Small intestine (tissue), 7 donors: ENCODE measurements at regions not wholly inside any gene's neighbourhood (a gene's known extent, or its start where the extent isn't known, plus 50 kb on each side); places are given as distances from the start of the nearest gene placed in this dataset.
A peak's percentile ranks its signal among the peaks of the same experiment; 100 is the strongest.

ENCODE experiments used
- DNase-seq, 2 donors: peaks; one replicate each; pipeline versions ENCODE4 v3.0.0 to v3.0.0-alpha.2; 2013
- FAIRE-seq: peaks from 2 replicates; lab custom pipeline; 2012; peaks lifted over from hg19 to GRCh38; lab: Jason Lieb, UNC
- H3K27ac ChIP-seq, 3 donors: one replicate each; pipeline ENCODE4 v1.5.1; 2013; ENCODE audit warnings: low read length in 2 of 3, mild to moderate bottlenecking in 2 of 3, control low read depth in 1 of 3, inconsistent platforms in 1 of 3, low read depth in 1 of 3, moderate library complexity in 1 of 3
- H3K27me3 ChIP-seq, 3 donors: one replicate each; pipeline ENCODE4 v1.6.1; 2013; ENCODE audit warnings: low read length in 3 of 3, inconsistent platforms in 1 of 3; ENCODE audit not compliant: control insufficient read depth in 3 of 3, insufficient read depth in 3 of 3
- H3K36me3 ChIP-seq, 3 donors: one replicate each; pipeline ENCODE4 v1.6.1; 2013; ENCODE audit warnings: low read length in 3 of 3, inconsistent platforms in 1 of 3, low read depth in 1 of 3, mild to moderate bottlenecking in 1 of 3, moderate library complexity in 1 of 3; ENCODE audit not compliant: control insufficient read depth in 3 of 3, insufficient read depth in 2 of 3
- H3K4me1 ChIP-seq, 3 donors: one replicate each; pipeline ENCODE4 v1.6.1; 2013; ENCODE audit warnings: low read length in 2 of 3, inconsistent platforms in 1 of 3, low read depth in 1 of 3, mild to moderate bottlenecking in 1 of 3, moderate library complexity in 1 of 3; ENCODE audit not compliant: control insufficient read depth in 3 of 3, insufficient read depth in 2 of 3
- H3K4me3 ChIP-seq, 3 donors: one replicate each; pipeline ENCODE4 v1.5.1; 2013; ENCODE audit warnings: low read length in 3 of 3, control low read depth in 1 of 3, inconsistent platforms in 1 of 3, low read depth in 1 of 3, mild to moderate bottlenecking in 1 of 3, moderate library complexity in 1 of 3
- H3K9me3 ChIP-seq, 2 donors: one replicate each; pipeline ENCODE4 v1.6.1; 2013; ENCODE audit warnings: low read depth in 1 of 2, low read length in 1 of 2; ENCODE audit not compliant: control insufficient read depth in 2 of 2, insufficient read depth in 1 of 2
- WGBS, 3 donors: extraction: QIAGEN DNeasy Blood & Tissue Kit; methylation state at CpG; one replicate each; pipeline ENCODE4 v1.1.7; 2013; 5-methylcytosine and 5-hydroxymethylcytosine counted together
- donor health status: healthy with polysubstance abuse.
- donor health status: control.
- donor health status: control.
- donor health status: Bipolar disorder and iron deficiency.
- donor health status: healthy.

GRCh38 chr5:56569076-56569475 is 246.3 kb upstream of the MAP3K1 start:
- H3K27ac ChIP-seq = no peak overlapping the region
- no peak overlapping the region for H3K4me3 ChIP-seq
- H3K9me3 ChIP-seq = peaks cover 0 to 9% of the 10 kb centered on the region in 2 donors
- H3K36me3 ChIP-seq = no peaks in the 10 kb centered on the region
- H3K27me3 ChIP-seq = no peaks in the 10 kb centered on the region
- FAIRE-seq (no peak), DNase-seq (no peak)
- H3K4me1 ChIP-seq = peaks cover 0 to 27% (median 3%) of the 10 kb centered on the region in 3 donors
- 54 to 70% (median 61%) methylated on average over 3 of the region's 3 CpGs for WGBS, 3 donors

GRCh38 chr5:56567278-56567677 is 248.1 kb upstream of the MAP3K1 start:
- Histone ChIP-seq H3K4me1 (peaks cover 0 to 27% (median 3%) of the 10 kb centered on the region in 3 donors), H3K9me3 (no peaks in the 10 kb centered on the region), H3K36me3 (no peaks in the 10 kb centered on the region), H3K27me3 (no peaks in the 10 kb centered on the region), H3K4me3 (no peak overlapping the region), H3K27ac (peak overlapping the region in 2 of 3 donors; percentile 25 to 86)
- DNase-seq (no peak), FAIRE-seq (no peak)
- WGBS, 3 donors = 69 to 80% (median 79%) methylated on average over 4 of the region's 4 CpGs

- Histone ChIP-seq H3K4me3 (no peak overlapping the region), H3K36me3 (no peaks in the 10 kb centered on the region), H3K27ac (peak overlapping the region in 2 of 3 donors; percentile 25 to 86), H3K27me3 (no peaks in the 10 kb centered on the region), H3K4me1 (peaks cover 0 to 27% (median 3%) of the 10 kb centered on the region in 3 donors), H3K9me3 (no peaks in the 10 kb centered on the region)
- WGBS, 3 donors = 80 to 89% (median 84%) methylated on average over 12 of the region's 12 CpGs
- FAIRE-seq (no peak), DNase-seq (peak; percentile 75 to 86)
Measured at GRCh38 chr5:56566374-56567249, 248.7 kb upstream of the MAP3K1 start.

- Histone ChIP-seq H3K4me3 (no peak overlapping the region), H3K9me3 (no peaks in the 10 kb centered on the region), H3K27me3 (no peaks in the 10 kb centered on the region), H3K27ac (peak overlapping the region in 1 of 3 donors; percentile 68), H3K4me1 (peaks cover 0 to 27% (median 3%) of the 10 kb centered on the region in 3 donors), H3K36me3 (no peaks in the 10 kb centered on the region)
- no peak for FAIRE-seq
- no peak for DNase-seq
- WGBS, 3 donors = 49 to 57% (median 54%) methylated on average over 3 of the region's 3 CpGs
Measured at GRCh38 chr5:56565644-56566043, 249.7 kb upstream of the MAP3K1 start.

- FAIRE-seq = no peak
- Histone ChIP-seq H3K27me3 (no peaks in the 10 kb centered on the region), H3K4me1 (peaks cover 0 to 27% (median 3%) of the 10 kb centered on the region in 3 donors), H3K36me3 (no peaks in the 10 kb centered on the region), H3K27ac (peak overlapping the region in 1 of 3 donors; percentile 68), H3K4me3 (no peak overlapping the region), H3K9me3 (no peaks in the 10 kb centered on the region)
- WGBS, 3 donors = 69 to 84% (median 69%) methylated on average over 3 of the region's 3 CpGs
- DNase-seq = peak in 1 of 2 donors; percentile 51
Measured at GRCh38 chr5:56565283-56565615, 250.1 kb upstream of the MAP3K1 start.

GRCh38 chr5:56564541-56565282 is 250.6 kb upstream of the MAP3K1 start:
- Histone ChIP-seq H3K4me1 (peaks cover 0 to 27% (median 3%) of the 10 kb centered on the region in 3 donors), H3K4me3 (no peak overlapping the region), H3K9me3 (no peaks in the 10 kb centered on the region), H3K27me3 (no peaks in the 10 kb centered on the region), H3K27ac (peak overlapping the region in 1 of 3 donors; percentile 68), H3K36me3 (no peaks in the 10 kb centered on the region)
- 72 to 81% (median 73%) methylated on average over 7 of the region's 7 CpGs for WGBS, 3 donors
- FAIRE-seq = no peak
- no peak for DNase-seq

- H3K27me3 ChIP-seq = no peaks in the 10 kb centered on the region
- H3K9me3 ChIP-seq = no peaks in the 10 kb centered on the region
- WGBS, 3 donors = 64 to 70% (median 68%) methylated on average over 2 of the region's 2 CpGs
- H3K27ac ChIP-seq = no peak overlapping the region
- FAIRE-seq (no peak), DNase-seq (no peak)
- no peak overlapping the region for H3K4me3 ChIP-seq
- no peaks in the 10 kb centered on the region for H3K36me3 ChIP-seq
- H3K4me1 ChIP-seq = peaks cover 0 to 34% (median 3%) of the 10 kb centered on the region in 3 donors
Measured at GRCh38 chr5:56561455-56561854, 253.9 kb upstream of the MAP3K1 start.

- no peaks in the 10 kb centered on the region for H3K27me3 ChIP-seq
- H3K4me1 ChIP-seq = peaks cover 0 to 17% (median 0%) of the 10 kb centered on the region in 3 donors
- no peaks in the 10 kb centered on the region for H3K36me3 ChIP-seq
- no peak overlapping the region for H3K4me3 ChIP-seq
- no peak for FAIRE-seq
- peak; percentile 13 to 65 for DNase-seq
- peak overlapping the region in 1 of 3 donors; percentile 68 for H3K27ac ChIP-seq
- 41 to 63% (median 49%) methylated on average over 4 of the region's 4 CpGs for WGBS, 3 donors
- no peaks in the 10 kb centered on the region for H3K9me3 ChIP-seq
Measured at GRCh38 chr5:56558131-56558745, 257.1 kb upstream of the MAP3K1 start.
